PC-9 (cell line): ENCODE measurements at regions not wholly inside any gene's neighbourhood (a gene's known extent, or its start where the extent isn't known, plus 50 kb on each side); places are given as distances from the start of the nearest gene placed in this dataset.

Experiments used
- BruUV-seq: library from RNA; stranded (reverse); fragments of 400-500 nt; replicated peaks from 2 replicates; lab custom pipeline; 2021; lab: Mats Ljungman, UMichigan
- CTCF ChIA-PET: fragments of 300-600 bp; sonication (Branson Sonifier 250); formaldehyde crosslinking; loops from one replicate; lab custom pipeline; 2022; ENCODE audit warnings: antibody characterized with exemption; lab: Charles Lee
- POLR2A ChIA-PET: fragments of 300-600 bp; sonication (Branson Sonifier 250); formaldehyde crosslinking; loops from one replicate; lab custom pipeline; 2022; ENCODE audit warnings: antibody characterized with exemption; ENCODE audit not compliant: unreplicated experiment; lab: Charles Lee
- DNase-seq, 2 experiments: peaks; one replicate each; pipeline versions ENCODE4 v3.0.0 to v3.0.0-alpha.2; 2015 to 2022; ENCODE audit warnings: mixed read lengths in 1 of 2
- H2AFZ ChIP-seq: fragments of 200-600 bp; sonication (generic); 2 replicates; pipeline ENCODE4 v1.8.1; 2017; ENCODE audit warnings: antibody characterized with exemption
- H3F3A ChIP-seq: fragments of 200-600 bp; sonication (generic); 2 replicates; pipeline ENCODE4 v1.8.1; 2017; ENCODE audit warnings: antibody characterized with exemption, mild to moderate bottlenecking, low read depth; ENCODE audit not compliant: insufficient read depth
- H3K27ac ChIP-seq: fragments of 200-600 bp; sonication (generic); 2 replicates; pipeline ENCODE4 v1.6.1; 2016; ENCODE audit warnings: mixed run types
- H3K27me3 ChIP-seq: fragments of 200-600 bp; sonication (generic); 2 replicates; pipeline ENCODE4 v1.6.1; 2016; ENCODE audit warnings: low read depth, mixed run types; ENCODE audit not compliant: insufficient read depth
- H3K36me3 ChIP-seq: fragments of 200-600 bp; sonication (generic); 2 replicates; pipeline ENCODE4 v1.6.1; 2016; ENCODE audit warnings: low read depth, mixed run types
- H3K4me1 ChIP-seq: fragments of 200-600 bp; sonication (generic); replicated peaks from 2 replicates; pipeline ENCODE4 v1.6.1; 2016; ENCODE audit warnings: mixed run types; ENCODE audit not compliant: insufficient read depth
- H3K4me2 ChIP-seq: fragments of 200-600 bp; sonication (generic); 2 replicates; pipeline ENCODE4 v1.6.1; 2017; ENCODE audit warnings: mixed run types
- H3K4me3 ChIP-seq: fragments of 200-600 bp; sonication (generic); 2 replicates; pipeline ENCODE4 v1.6.1; 2016; ENCODE audit warnings: mixed run types
- H3K79me2 ChIP-seq: fragments of 200-600 bp; sonication (generic); 2 replicates; pipeline ENCODE4 v1.6.1; 2017; ENCODE audit warnings: low read depth, mixed run types
- H3K9me2 ChIP-seq: fragments of 200-600 bp; sonication (generic); 2 replicates; pipeline ENCODE4 v1.8.1; 2017; ENCODE audit warnings: mild to moderate bottlenecking; ENCODE audit not compliant: insufficient read depth
- H3K9me3 ChIP-seq: fragments of 200-600 bp; sonication (generic); 2 replicates; pipeline ENCODE4 v1.8.1; 2016; ENCODE audit warnings: low read depth; ENCODE audit not compliant: insufficient read depth
- H4K20me1 ChIP-seq: fragments of 200-600 bp; sonication (generic); 2 replicates; pipeline ENCODE4 v1.8.1; 2017; ENCODE audit not compliant: insufficient read depth
- CTCF ChIP-seq: fragments of 200-600 bp; sonication (generic); conservative IDR thresholded peaks from 2 replicates; pipeline ENCODE4 v1.6.1; 2017; ENCODE audit warnings: mixed run types, antibody characterized with exemption, mild to moderate bottlenecking, moderate library complexity
- EZH2 ChIP-seq: fragments of 200-600 bp; sonication (generic); IDR thresholded peaks from 2 replicates; pipeline ENCODE4 v1.8.0; 2017; ENCODE audit warnings: antibody characterized with exemption, low read depth
- intact Hi-C: fragments of 100-400 bp; cut with micrococcal nuclease; formaldehyde crosslinking; loops from one replicate; pipeline ENCODE4 v1.10.0; 2022; ENCODE audit not compliant: unreplicated experiment

DNA sequence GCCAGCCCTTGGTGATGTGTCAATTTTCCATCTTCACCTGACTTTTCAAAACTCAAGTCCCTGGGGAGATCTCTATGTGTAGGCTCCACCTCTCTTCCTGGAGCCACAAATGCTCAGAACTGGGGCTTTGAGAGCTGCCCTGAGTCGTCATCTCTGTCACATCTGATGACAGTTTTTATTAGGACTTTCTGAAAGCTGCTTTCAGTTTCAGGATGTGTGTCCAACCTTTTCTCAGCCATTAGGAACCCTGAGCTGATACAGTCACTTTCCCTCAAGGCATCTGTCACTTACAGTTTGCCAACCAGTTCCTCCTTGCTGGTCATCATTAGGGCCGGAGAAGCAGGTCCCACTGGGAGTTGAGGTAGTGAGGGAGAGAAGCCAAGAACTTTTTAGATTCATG lies 365.9 kb upstream of the CHD6 start:
- no peak for DNase-seq
- intact Hi-C loops: no loop called here
- no peak overlapping the region for H3K4me3 ChIP-seq
- no peaks in the 10 kb centered on the region for H3K79me2 ChIP-seq
- no peaks in the 10 kb centered on the region for H3K4me1 ChIP-seq
- no TSS peak for BruUV-seq
- H3K4me2 ChIP-seq: no peak overlapping the region
- H3F3A ChIP-seq: no peaks in the 10 kb centered on the region
- H3K9me3 ChIP-seq: no peaks in the 10 kb centered on the region
- no peak for TF ChIP-seq EZH2
- no peak for TF ChIP-seq CTCF
- H4K20me1 ChIP-seq: no peaks in the 10 kb centered on the region
- H3K27me3 ChIP-seq: 0 out of 2 replicates have a peak, but pooled peaks cover under 1% of the 10 kb centered on the region
- no peaks in the 10 kb centered on the region for H3K9me2 ChIP-seq
- no peak overlapping the region for H2AFZ ChIP-seq
- CTCF ChIA-PET: no interaction called here
- POLR2A ChIA-PET: no interaction called here
- no peaks in the 10 kb centered on the region for H3K36me3 ChIP-seq
- no peak overlapping the region for H3K27ac ChIP-seq

DNA sequence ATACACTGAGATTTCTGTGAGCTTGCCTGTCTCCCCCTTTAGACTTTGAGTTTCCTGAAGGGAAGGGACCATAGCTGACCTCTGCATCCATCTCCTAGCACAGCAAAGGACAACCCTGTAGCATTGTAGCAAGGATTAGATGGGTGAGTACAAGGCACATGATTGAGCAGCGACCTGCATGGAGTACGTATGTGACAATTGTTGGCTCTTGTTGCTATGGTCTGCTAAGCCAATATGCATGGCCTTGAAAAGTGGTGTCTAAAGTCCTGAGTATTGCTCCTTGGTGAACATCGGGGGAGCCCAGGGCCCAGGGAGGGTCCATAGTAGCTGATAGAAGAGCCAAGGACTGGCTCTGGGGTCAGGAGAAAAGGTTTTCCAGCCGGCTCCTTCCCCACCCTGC lies 365.0 kb upstream of the CHD6 start:
- no peaks in the 10 kb centered on the region for H3K9me3 ChIP-seq
- ChIA-PET CTCF (no interaction called here), POLR2A (no interaction called here)
- no peak overlapping the region for H3K4me3 ChIP-seq
- no peaks in the 10 kb centered on the region for H3K4me1 ChIP-seq
- no TSS peak for BruUV-seq
- TF ChIP-seq CTCF (no peak), EZH2 (no peak)
- H3K36me3 ChIP-seq: no peaks in the 10 kb centered on the region
- H2AFZ ChIP-seq: no peak overlapping the region
- no peak overlapping the region for H3K27ac ChIP-seq
- DNase-seq: no peak
- H4K20me1 ChIP-seq: no peaks in the 10 kb centered on the region
- intact Hi-C loops: no loop called here
- H3K4me2 ChIP-seq: no peak overlapping the region
- H3F3A ChIP-seq: no peaks in the 10 kb centered on the region
- 0 out of 2 replicates have a peak, but pooled peaks cover 7% of the 10 kb centered on the region for H3K27me3 ChIP-seq
- H3K79me2 ChIP-seq: no peaks in the 10 kb centered on the region
- H3K9me2 ChIP-seq: no peaks in the 10 kb centered on the region

GRCh38 chr20:41981746-41982145 lies 363.6 kb upstream of the CHD6 start:
- POLR2A ChIA-PET: no interaction called here
- TF ChIP-seq EZH2: no peak
- no peak for TF ChIP-seq CTCF
- Histone ChIP-seq H3K27ac (no peak overlapping the region), H3K9me2 (no peaks in the 10 kb centered on the region), H4K20me1 (no peaks in the 10 kb centered on the region), H3K4me3 (no peak overlapping the region), H3K4me1 (no peaks in the 10 kb centered on the region), H3K4me2 (no peak overlapping the region), H3K27me3 (0 out of 2 replicates have a peak, but pooled peaks cover 7% of the 10 kb centered on the region), H3K79me2 (no peaks in the 10 kb centered on the region), H3F3A (no peaks in the 10 kb centered on the region), H2AFZ (no peak overlapping the region), H3K36me3 (no peaks in the 10 kb centered on the region), H3K9me3 (no peaks in the 10 kb centered on the region)
- CTCF ChIA-PET: no interaction called here
- no TSS peak for BruUV-seq
- intact Hi-C loops: no loop called here
- no peak for DNase-seq
